ENCODE measurements at regions not wholly inside any gene's neighbourhood (a gene's known extent, or its start where the extent isn't known, plus 50 kb on each side); places are given as distances from the start of the nearest gene placed in this dataset.

- no peak for TF ChIP-seq CTCF (IDR thresholded peaks at IDR 0.05)
- Mint-ChIP-seq H3K27ac (no peak overlapping the region), H3K27me3 (ENCODE audit: insufficient read depth) (no peaks in the 10 kb centered on the region), H3K9me3 (no peaks in the 10 kb centered on the region), H3K4me3 (no peak overlapping the region), H3K4me1 (ENCODE audit: low read depth) (peaks cover 27% of the 10 kb centered on the region), H3K36me3 (ENCODE audit: low read depth) (no peaks in the 10 kb centered on the region)
- no peak for DNase-seq
These were observed 95.9 kb upstream of the FAT1 start for GRCh38 chr4:186819342-186820086.

GRCh38 chr4:186820391-186820891 lies 96.8 kb upstream of the FAT1 start:
- no peak overlapping the region for H3K4me3 Mint-ChIP-seq
- H3K9me3 Mint-ChIP-seq: no peaks in the 10 kb centered on the region
- H3K4me1 Mint-ChIP-seq (ENCODE audit: low read depth): peaks cover 28% of the 10 kb centered on the region
- H3K27me3 Mint-ChIP-seq (ENCODE audit: insufficient read depth): no peaks in the 10 kb centered on the region
- DNase-seq: peak; percentile 26
- no peaks in the 10 kb centered on the region for H3K36me3 Mint-ChIP-seq (ENCODE audit: low read depth)
- no peak overlapping the region for H3K27ac Mint-ChIP-seq
- no peak for TF ChIP-seq CTCF (IDR thresholded peaks at IDR 0.05)

- no peaks in the 10 kb centered on the region for H3K9me3 Mint-ChIP-seq
- no peak overlapping the region for H3K4me3 Mint-ChIP-seq
- DNase-seq: no peak
- H3K27ac Mint-ChIP-seq: no peak overlapping the region
- no peak for TF ChIP-seq CTCF (IDR thresholded peaks at IDR 0.05)
- H3K36me3 Mint-ChIP-seq (ENCODE audit: low read depth): no peaks in the 10 kb centered on the region
- peaks cover 47% of the 10 kb centered on the region for H3K4me1 Mint-ChIP-seq (ENCODE audit: low read depth)
- no peaks in the 10 kb centered on the region for H3K27me3 Mint-ChIP-seq (ENCODE audit: insufficient read depth)
These were observed 100.3 kb upstream of the FAT1 start for GRCh38 chr4:186823989-186824388.

DNA sequence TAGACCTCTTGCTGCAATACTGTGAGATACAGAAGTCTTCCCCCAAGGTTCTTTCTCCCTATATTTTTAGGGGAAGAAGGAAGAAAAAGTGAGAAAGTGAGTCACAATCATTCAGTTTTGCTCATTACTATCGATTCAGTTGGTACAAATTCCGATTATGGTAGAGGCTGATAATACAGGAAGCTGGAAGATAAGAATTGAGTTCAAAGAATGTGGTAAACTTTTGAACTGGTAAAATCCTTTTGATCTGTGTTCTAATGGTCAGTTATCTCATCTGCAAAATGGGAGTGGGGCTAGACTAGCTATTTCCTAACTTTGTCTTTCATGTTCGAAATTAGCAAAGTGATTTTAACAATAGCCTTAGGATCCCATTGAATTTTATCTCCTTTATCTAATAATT lies 101.4 kb upstream of the FAT1 start:
- Mint-ChIP-seq H3K4me3 (no peak overlapping the region), H3K9me3 (no peaks in the 10 kb centered on the region)

DNA sequence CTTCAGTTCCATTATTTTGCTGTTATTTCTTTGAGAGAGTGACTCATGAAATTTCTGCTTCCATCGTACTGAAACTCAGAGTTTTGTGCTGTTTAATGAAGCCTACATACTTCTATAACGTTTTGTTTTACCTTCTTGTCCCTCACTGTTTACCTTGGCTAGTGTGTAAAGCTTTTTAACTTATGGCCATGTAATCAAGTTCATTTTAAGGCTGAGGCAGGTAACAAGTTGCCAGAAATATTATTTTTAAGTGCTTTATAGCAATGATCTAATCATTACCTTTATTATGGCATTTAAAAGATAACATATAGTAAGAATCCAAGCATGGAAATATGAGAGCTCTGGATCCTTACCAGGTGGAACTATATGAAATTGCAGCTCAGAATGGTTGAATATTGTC lies 102.3 kb upstream of the FAT1 start:
- H3K9me3 Mint-ChIP-seq: no peaks in the 10 kb centered on the region
- H3K4me1 Mint-ChIP-seq (ENCODE audit: low read depth): peaks cover 49% of the 10 kb centered on the region
- no peak for TF ChIP-seq CTCF (IDR thresholded peaks at IDR 0.05)
- no peaks in the 10 kb centered on the region for H3K27me3 Mint-ChIP-seq (ENCODE audit: insufficient read depth)
- H3K36me3 Mint-ChIP-seq (ENCODE audit: low read depth): no peaks in the 10 kb centered on the region
- DNase-seq: no peak
- H3K27ac Mint-ChIP-seq: no peak overlapping the region
- no peak overlapping the region for H3K4me3 Mint-ChIP-seq

More for the DNA sequence above, 101.4 kb upstream of the FAT1 start:
- H3K4me1 Mint-ChIP-seq (ENCODE audit: low read depth): peaks cover 49% of the 10 kb centered on the region
- H3K27me3 Mint-ChIP-seq (ENCODE audit: insufficient read depth): no peaks in the 10 kb centered on the region
- no peaks in the 10 kb centered on the region for H3K36me3 Mint-ChIP-seq (ENCODE audit: low read depth)
- TF ChIP-seq CTCF (IDR thresholded peaks at IDR 0.05): no peak
- no peak for DNase-seq
- H3K27ac Mint-ChIP-seq: no peak overlapping the region

Data from HFFc6 (cell line).